Glutamatergic neuron (in vitro differentiated cells): ENCODE measurements at regions not wholly inside any gene's neighbourhood (a gene's known extent, or its start where the extent isn't known, plus 50 kb on each side); places are given as distances from the start of the nearest gene placed in this dataset.

Experiments used
- DNase-seq: peaks from one replicate; pipeline ENCODE4 v3.0.0; 2022
- H3K27ac Mint-ChIP-seq: one replicate; pipeline ENCODE4 v1.8.0; 2020; ENCODE audit warnings: mild to moderate bottlenecking, mixed read lengths, inconsistent platforms; ENCODE audit not compliant: unreplicated experiment
- H3K27me3 Mint-ChIP-seq: one replicate; pipeline ENCODE4 v1.8.0; 2020; ENCODE audit warnings: mild to moderate bottlenecking, moderate library complexity, mixed read lengths, inconsistent platforms; ENCODE audit not compliant: unreplicated experiment
- H3K36me3 Mint-ChIP-seq: one replicate; pipeline ENCODE4 v1.8.0; 2020; ENCODE audit warnings: mild to moderate bottlenecking, mixed read lengths, inconsistent platforms; ENCODE audit not compliant: unreplicated experiment
- H3K4me1 Mint-ChIP-seq: one replicate; pipeline ENCODE4 v1.8.0; 2020; ENCODE audit warnings: mild to moderate bottlenecking, low read depth, mixed read lengths, inconsistent platforms; ENCODE audit not compliant: unreplicated experiment
- H3K4me3 Mint-ChIP-seq: one replicate; pipeline ENCODE4 v1.8.0; 2020; ENCODE audit warnings: mild to moderate bottlenecking, mixed read lengths, inconsistent platforms; ENCODE audit not compliant: unreplicated experiment
- H3K9me3 Mint-ChIP-seq: one replicate; pipeline ENCODE4 v1.8.0; 2020; ENCODE audit warnings: mild to moderate bottlenecking, moderate library complexity, mixed read lengths, inconsistent platforms; ENCODE audit not compliant: unreplicated experiment
- TF ChIP-seq, protein P1 (sequence below): fragments of 200-600 bp; sonication (generic); IDR thresholded peaks from one replicate; pipeline ENCODE4 v1.5.0; 2021; ENCODE audit not compliant: partially characterized antibody, unreplicated experiment

DNA sequence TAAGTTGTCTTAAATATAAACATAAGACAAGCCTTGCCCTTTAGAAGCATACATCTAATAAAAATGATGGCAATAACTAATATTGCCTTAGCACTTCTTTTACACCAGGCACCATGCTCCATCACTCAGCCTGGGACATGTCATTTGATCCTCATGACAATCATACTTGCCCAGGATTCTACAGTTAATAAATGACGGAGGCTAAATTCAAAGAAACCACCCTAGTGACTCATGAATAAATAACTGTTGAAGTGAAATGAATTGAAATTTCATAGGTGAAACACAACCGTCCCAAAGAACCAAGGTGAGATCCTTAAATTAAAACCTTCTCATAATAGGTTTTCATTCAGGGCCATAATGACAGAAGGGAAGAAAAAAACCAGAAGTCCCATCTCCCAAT lies 89.5 kb downstream of the GRIN2B start:
- H3K36me3 Mint-ChIP-seq: no peaks in the 10 kb centered on the region
- no peaks in the 10 kb centered on the region for H3K4me1 Mint-ChIP-seq
- H3K27ac Mint-ChIP-seq: no peak overlapping the region
- TF ChIP-seq, protein P1, sequence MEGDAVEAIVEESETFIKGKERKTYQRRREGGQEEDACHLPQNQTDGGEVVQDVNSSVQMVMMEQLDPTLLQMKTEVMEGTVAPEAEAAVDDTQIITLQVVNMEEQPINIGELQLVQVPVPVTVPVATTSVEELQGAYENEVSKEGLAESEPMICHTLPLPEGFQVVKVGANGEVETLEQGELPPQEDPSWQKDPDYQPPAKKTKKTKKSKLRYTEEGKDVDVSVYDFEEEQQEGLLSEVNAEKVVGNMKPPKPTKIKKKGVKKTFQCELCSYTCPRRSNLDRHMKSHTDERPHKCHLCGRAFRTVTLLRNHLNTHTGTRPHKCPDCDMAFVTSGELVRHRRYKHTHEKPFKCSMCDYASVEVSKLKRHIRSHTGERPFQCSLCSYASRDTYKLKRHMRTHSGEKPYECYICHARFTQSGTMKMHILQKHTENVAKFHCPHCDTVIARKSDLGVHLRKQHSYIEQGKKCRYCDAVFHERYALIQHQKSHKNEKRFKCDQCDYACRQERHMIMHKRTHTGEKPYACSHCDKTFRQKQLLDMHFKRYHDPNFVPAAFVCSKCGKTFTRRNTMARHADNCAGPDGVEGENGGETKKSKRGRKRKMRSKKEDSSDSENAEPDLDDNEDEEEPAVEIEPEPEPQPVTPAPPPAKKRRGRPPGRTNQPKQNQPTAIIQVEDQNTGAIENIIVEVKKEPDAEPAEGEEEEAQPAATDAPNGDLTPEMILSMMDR: no peak
- no peak overlapping the region for H3K4me3 Mint-ChIP-seq
- no peaks in the 10 kb centered on the region for H3K27me3 Mint-ChIP-seq
- no peaks in the 10 kb centered on the region for H3K9me3 Mint-ChIP-seq
- no peak for DNase-seq

DNA sequence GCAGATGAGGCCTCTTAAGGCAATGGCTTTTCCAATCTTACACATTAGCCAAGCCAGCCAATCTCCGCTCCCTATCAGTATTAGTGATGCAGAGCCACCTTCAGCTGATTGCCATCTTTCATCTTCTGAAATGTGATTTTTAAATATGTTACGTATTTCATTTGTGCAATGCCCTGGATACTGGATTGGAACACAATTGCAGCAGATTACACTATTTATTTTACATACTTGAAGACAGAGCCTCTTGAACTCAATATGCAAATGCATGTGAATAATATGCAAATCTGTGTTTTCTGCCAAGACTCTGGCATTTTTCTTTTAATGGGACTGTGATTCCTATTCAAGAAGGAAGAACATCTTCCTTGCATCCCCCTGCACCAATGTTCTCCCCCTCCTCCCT lies 90.5 kb downstream of the GRIN2B start:
- TF ChIP-seq, protein P1: no peak
- Mint-ChIP-seq H3K36me3 (no peaks in the 10 kb centered on the region), H3K27me3 (no peaks in the 10 kb centered on the region), H3K4me3 (no peak overlapping the region), H3K9me3 (no peaks in the 10 kb centered on the region), H3K4me1 (no peaks in the 10 kb centered on the region), H3K27ac (no peak overlapping the region)
- DNase-seq: no peak

DNA sequence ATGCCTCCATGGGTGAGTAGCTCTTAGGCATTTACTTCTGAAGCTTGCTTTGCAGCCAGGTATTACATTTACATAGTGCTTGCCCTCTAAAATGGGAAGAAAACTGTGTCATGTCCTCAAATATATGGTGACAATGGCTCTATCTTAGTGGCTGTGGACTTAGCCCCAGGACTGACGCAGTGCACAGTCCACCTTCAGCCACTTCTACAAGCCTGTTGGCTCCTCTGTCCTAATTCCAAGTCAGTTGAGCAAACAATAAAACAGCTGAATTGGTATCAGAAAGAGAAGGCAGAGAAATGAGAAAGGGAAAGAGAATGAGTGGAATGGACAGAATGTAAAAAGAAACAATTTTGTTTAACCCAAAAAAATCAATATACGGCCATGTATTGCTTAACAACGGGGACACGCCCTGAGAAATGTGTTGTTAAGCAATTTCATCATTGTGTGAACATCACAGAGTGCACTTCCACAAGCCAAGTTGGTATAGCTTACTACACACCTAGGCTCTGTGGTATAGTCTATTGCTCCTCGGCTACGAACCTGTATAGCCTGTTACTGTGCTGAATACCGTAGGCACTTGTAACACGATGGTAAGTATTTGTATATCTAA lies 93.5 kb downstream of the GRIN2B start:
- no peak for DNase-seq
- Mint-ChIP-seq H3K4me3 (no peak overlapping the region), H3K27ac (no peak overlapping the region), H3K4me1 (no peaks in the 10 kb centered on the region), H3K36me3 (no peaks in the 10 kb centered on the region), H3K27me3 (no peaks in the 10 kb centered on the region), H3K9me3 (no peaks in the 10 kb centered on the region)
- TF ChIP-seq, protein P1: no peak

DNA sequence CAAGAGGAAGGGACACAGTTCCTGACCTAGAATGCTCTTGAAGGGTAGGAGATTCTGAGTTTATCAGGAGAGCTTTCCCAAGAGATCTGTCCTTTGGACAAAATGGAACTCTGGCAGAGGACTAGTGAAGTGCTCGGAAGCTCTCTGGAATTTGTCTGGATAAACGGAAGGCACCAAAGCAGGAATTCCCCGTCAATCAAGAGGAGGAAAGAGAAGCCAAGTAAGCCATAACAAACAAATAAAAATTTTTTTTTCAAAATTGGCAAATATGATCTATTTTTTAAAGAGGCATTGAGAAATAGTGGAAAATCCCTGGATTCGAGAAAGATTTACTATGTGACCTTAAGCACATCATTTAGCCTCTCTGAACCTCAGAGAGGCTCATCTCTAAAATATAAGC lies 99.2 kb downstream of the GRIN2B start:
- TF ChIP-seq, protein P1: no peak
- Mint-ChIP-seq H3K27ac (no peak overlapping the region), H3K27me3 (no peaks in the 10 kb centered on the region), H3K36me3 (no peaks in the 10 kb centered on the region), H3K4me1 (no peaks in the 10 kb centered on the region), H3K4me3 (no peak overlapping the region), H3K9me3 (no peaks in the 10 kb centered on the region)
- DNase-seq: no peak

DNA sequence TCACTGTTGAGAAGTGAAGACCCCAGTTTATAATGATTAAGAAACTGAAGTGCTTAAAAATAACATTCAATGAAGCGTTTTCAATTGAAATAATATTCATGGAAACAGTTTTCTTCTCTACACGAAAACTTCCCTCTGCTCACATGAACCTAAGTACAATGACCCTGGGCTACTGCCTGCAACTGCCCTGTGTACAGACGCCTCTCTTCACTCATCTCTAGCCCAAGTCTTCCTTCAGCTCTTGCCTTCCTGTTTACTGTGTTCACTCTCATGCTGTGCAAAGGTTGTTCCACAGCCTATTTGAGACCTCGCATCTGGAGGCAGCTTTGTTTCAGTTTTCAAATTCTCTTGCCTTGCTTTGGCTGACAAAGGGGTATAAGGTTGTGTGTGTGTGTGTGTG lies 100.8 kb downstream of the GRIN2B start:
- no peak for DNase-seq
- Mint-ChIP-seq H3K4me1 (no peaks in the 10 kb centered on the region), H3K9me3 (no peaks in the 10 kb centered on the region), H3K36me3 (no peaks in the 10 kb centered on the region), H3K27ac (no peak overlapping the region), H3K27me3 (no peaks in the 10 kb centered on the region), H3K4me3 (no peak overlapping the region)
- TF ChIP-seq, protein P1: no peak
